NCI-H1436 (cell line): ENCODE measurements at regions not wholly inside any gene's neighbourhood (a gene's known extent, or its start where the extent isn't known, plus 50 kb on each side); places are given as distances from the start of the nearest gene placed in this dataset.
"Not testable (repeated sequence)": the region's sequence is repeated elsewhere in the genome, so short reads cannot be mapped to it uniquely, and the experiment has no call there.

ENCODE experiments used
- DNase-seq: peaks from one replicate; lab custom pipeline; 2025; lab: John Stamatoyannopoulos, UW

DNA sequence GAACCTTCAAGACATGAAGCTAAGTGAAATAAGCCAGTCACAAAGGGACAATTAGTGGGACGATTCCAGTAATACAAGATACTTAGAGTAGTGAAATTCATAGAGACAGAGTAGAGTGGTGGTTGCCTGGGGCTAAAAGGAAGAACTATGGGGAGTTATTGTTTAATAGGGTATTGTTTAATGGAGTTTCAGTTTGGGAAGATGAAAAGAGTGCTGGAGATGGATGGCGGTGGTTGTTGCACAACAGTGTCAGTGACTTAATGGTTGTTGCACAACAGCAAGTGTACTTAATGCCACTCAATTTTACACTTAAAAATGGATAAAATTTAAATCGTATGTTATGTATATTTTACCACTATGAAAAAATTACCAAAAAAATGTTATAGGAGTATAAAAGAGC lies 209.7 kb upstream of the TENT5A start:
- no peak for DNase-seq

GRCh38 chr6:81950877-81951276 lies 198.4 kb upstream of the TENT5A start:
- DNase-seq, result no peak

- no peak for DNase-seq
These were observed 196.4 kb upstream of the TENT5A start for GRCh38 chr6:81948861-81949260.

GRCh38 chr6:81948196-81948595 lies 195.7 kb upstream of the TENT5A start:
- not testable (repeated sequence) for DNase-seq

DNA sequence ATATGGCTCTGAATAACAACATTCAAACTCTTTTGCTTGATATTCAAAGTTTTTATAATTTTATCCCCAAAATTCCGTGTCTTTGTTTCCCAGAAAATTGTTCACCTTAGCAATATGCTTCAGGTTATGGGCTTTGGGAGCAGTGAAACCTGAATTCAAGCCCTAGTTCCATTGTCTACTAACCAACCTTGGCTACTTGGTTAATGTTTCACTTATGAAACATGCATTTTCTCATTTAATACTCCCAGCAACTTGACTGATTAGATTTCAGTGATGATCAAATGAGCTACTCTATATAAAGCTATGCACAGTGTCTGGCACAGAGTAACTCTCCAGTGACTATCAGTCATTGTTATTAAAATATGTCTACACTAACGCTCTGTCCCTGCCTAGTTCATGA lies 192.2 kb upstream of the TENT5A start:
- no peak for DNase-seq

GRCh38 chr6:81942842-81943241 lies 190.4 kb upstream of the TENT5A start:
- DNase-seq, result not testable (repeated sequence)

DNA sequence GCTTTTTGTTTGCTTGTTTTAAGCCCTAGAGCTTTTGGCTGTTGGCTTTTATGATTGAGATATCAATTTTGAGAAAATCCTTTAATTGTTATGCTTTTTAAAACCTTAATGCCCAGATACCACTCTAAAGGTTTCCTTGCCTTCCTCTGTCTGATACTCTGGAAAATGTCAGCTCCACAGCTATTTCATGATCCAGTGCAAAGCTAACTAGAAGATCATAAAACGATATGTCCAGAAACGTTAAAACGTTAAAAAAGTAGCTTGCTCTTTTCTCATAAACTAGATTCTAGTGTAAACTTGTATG lies 189.5 kb upstream of the TENT5A start:
- no peak for DNase-seq

- DNase-seq, result no peak
These were observed 188.0 kb upstream of the TENT5A start for GRCh38 chr6:81940451-81940985.

DNA sequence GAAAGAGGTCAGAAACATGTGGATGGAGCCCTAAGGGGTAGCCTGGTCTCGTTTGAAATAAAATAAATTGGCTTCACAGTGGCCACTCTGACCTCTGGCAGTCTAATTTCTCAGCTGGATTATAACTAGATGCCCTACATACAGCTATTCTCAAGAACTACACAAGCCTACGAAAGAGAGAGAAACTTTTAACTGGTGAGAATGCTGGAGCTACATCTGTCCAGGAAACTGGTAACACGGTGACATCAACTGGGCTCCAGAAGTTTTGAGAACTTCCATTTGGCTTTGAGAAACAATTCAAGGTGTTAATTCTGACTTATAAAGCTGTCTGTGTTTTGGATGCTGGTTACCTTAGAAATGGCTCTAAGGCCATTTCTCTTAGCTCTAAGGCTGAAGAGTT lies 187.3 kb upstream of the TENT5A start:
- no peak for DNase-seq

GRCh38 chr6:81938991-81939732 lies 186.7 kb upstream of the TENT5A start:
- no peak for DNase-seq

- DNase-seq, result no peak
These were observed 185.8 kb upstream of the TENT5A start for GRCh38 chr6:81938014-81938856.

DNA sequence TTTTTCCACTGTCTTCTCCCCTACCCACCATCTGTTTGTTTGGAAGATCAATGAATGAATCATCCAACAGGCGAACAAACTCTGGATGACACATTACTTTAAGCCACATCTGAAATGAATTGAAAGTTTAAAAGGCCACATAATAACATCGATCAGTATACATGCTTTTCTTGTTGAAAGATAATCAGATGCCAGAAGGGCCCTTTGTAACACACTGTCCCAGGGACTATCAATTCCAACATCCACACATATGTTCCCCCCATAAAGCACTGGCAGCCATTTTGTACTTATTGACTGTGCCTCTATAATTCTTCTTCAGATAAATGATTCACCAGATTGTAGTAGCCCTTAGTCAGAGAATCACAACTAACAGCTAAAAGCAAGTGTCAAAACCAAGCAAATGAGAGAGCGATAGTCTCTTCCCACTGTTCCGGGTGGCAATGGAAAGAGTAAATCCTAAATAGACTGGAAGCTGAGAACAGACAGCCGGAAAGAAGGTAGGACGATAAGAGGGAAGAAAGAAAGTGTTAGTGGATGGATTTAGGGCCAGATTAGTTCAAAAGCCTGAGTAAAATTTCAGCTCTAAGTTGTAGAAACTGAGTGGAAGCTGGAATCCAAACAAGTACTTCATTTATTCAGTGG lies 184.9 kb upstream of the TENT5A start:
- DNase-seq, result no peak

DNA sequence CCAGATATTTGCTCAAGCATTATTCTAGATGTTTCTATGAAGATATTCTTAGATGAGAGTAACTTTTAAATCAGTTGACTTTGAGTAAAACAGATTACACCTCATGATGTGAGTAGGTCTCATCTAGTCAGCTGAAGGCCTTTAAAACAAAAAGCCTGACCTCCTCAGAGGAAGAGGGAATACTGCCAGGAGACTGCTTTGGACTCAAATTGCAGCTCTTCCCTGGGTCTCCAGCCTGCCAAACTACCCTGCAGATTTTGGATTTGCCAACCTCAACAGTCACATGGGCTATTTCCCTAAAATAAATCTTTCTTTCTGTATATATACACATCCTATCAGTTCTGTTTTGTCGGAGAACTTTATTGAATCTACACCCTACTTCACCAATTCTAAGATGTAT lies 182.5 kb upstream of the TENT5A start:
- DNase-seq, result no peak

GRCh38 chr6:81933608-81934051 lies 181.1 kb upstream of the TENT5A start:
- DNase-seq, result no peak

DNA sequence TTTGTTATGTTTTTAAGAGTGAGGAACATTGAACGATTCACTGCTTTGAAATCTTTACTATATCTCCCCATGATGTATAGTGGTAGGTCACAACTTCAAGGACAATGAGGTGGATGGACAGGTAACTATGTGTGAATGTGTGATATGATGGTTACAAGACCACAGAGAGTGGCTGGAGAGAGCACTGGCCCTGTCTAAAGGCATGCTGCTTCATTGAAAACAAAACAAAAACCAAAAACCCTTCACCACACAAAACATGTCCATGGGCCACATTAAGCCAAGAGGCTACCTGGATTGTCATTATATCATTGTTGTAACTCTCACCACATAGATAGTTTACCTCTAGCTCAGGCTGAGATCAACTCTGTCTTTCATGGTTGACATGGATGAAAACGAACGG lies 180.6 kb upstream of the TENT5A start:
- no peak for DNase-seq

DNA sequence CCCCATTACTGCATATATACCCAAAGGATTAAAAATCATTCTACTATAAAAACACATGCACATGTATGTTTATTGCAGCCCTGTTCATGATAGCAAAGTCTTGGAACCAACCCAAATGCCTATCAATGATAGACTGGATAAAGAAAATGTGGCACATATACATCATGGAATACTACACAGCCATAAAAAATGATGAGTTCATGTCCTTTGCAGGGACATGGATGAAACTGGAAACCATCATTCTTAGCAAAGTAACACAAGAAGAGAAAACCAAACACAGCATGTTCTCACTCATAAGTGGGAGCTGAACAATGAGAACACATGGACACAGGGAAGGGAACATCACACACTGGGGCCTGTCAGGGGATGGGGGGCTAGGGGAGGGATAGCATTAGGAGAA lies 180.0 kb upstream of the TENT5A start:
- DNase-seq, result not testable (repeated sequence)

DNA sequence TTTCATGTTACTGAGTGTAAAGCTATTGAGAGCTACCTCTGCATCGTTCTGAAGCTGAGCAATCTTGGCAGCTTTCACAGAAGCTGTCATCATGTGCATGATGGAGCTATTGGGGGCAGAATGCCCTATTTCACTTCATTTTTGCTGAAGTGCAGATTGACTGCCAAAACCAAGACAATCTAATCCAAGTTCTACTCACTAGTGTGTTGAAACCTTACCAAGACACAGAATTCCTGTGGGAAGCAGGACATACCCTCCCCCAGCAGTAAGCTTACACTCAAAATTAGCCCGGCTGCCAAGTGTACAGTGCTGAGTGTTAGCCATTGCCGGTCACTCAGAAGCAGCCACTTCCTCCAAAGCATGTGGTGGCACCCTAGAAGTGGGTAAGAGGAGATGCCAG lies 177.3 kb upstream of the TENT5A start:
- no peak for DNase-seq

DNA sequence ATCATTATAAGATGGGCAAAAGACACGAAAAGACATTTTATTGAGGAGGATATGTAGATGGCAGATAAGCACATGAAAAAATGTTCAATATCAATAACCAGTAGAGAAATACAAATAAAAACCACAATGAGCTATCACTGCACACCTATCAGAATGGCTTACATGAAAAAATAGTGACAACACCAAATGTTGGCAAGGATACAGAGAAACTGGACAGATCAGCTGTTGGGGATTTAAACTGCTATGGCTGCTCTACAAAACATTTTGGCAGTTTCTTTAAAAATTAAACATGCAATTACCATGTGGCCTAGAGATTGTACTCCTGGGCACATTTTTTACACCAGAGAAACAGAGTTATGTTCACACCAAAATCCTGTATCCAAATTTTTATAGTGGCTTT lies 172.7 kb upstream of the TENT5A start:
- no peak for DNase-seq

GRCh38 chr6:81909981-81910900 lies 157.8 kb upstream of the TENT5A start:
- no peak for DNase-seq

- DNase-seq, result no peak
These were observed 156.7 kb upstream of the TENT5A start for GRCh38 chr6:81909162-81909561.

GRCh38 chr6:81906709-81907204 lies 154.3 kb upstream of the TENT5A start:
- DNase-seq, result no peak

GRCh38 chr6:81906041-81906440 lies 153.6 kb upstream of the TENT5A start:
- DNase-seq, result no peak
